Testis (tissue), 2 donors: ENCODE measurements at regions not wholly inside any gene's neighbourhood (a gene's known extent, or its start where the extent isn't known, plus 50 kb on each side); places are given as distances from the start of the nearest gene placed in this dataset.
"Not testable (repeated sequence)": the region's sequence is repeated elsewhere in the genome, so short reads cannot be mapped to it uniquely, and the experiment has no call there.

Experiments
- DNase-seq: peaks from one replicate; pipeline ENCODE4 v3.0.0-alpha.2; 2019
- H3K27ac ChIP-seq, 2 donors: fragments of 200-600 bp; sonication (generic); one replicate each; pipeline ENCODE4 v1.5.1; 2019
- H3K27me3 ChIP-seq: fragments of 200-600 bp; sonication (generic); one replicate; pipeline ENCODE4 v1.5.1; 2019
- H3K36me3 ChIP-seq: fragments of 200-600 bp; sonication (generic); one replicate; pipeline ENCODE4 v1.5.1; 2017; ENCODE audit warnings: low read depth; ENCODE audit errors: missing control alignments
- H3K4me1 ChIP-seq: fragments of 200-600 bp; sonication (generic); one replicate; pipeline ENCODE4 v1.5.1; 2019
- H3K4me3 ChIP-seq, 2 donors: fragments of 200-600 bp; sonication (generic); one replicate each; pipeline ENCODE4 v1.5.1; 2017 to 2019
- H3K9me3 ChIP-seq: fragments of 200-600 bp; sonication (generic); one replicate; pipeline ENCODE4 v1.5.1; 2017
- POLR2A ChIP-seq: fragments of 450-650 bp; IDR thresholded peaks from one replicate; pipeline ENCODE4 v1.6.1; 2017; ENCODE audit warnings: antibody characterized with exemption, mild to moderate bottlenecking, moderate library complexity
- WGBS, 2 donors: methylation state at CpG; one replicate each; pipeline ENCODE4 v1.1.5; 2018; 5-methylcytosine and 5-hydroxymethylcytosine counted together
- intact Hi-C: fragments of 100-400 bp; cut with DNase I; formaldehyde crosslinking; loops from one replicate; pipeline ENCODE4 v1.15.1; 2023; ENCODE audit warnings: low total_unique reads
- TF ChIP-seq, protein P1 (sequence below), 3 experiments: fragments of 450-650 bp in 2 of 3; fragments of 200-600 bp in 1 of 3; sonication (generic) in 1 of 3; IDR thresholded peaks; one replicate each; pipeline ENCODE4 v1.5.1; 2016 to 2019; ENCODE audit warnings: antibody characterized with exemption in 3 of 3, mild to moderate bottlenecking in 2 of 3, moderate library complexity in 1 of 3

DNA sequence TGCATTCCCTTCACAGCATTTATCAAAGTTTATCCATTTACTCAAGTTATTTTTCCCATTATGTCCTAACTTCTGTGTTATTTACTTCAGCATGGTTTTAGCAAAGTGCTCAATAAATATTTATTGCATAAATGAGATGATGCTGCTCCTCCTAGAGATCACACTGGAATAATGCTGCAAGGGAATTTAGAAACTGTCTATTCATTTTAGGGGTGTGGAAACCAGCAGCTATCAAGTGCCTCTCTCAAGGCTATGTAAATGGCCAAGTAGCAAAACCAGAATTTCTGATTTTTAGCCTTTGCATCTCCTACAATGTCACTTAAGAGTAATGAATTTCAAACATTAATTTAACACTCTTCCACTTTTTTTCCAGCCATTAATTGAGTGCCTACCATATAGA, 316.2 kb downstream of the COL12A1 start:
- intact Hi-C loops: no loop called here
- H3K9me3 ChIP-seq: no peaks in the 10 kb centered on the region
- no peak for TF ChIP-seq POLR2A
- TF ChIP-seq, protein P1, sequence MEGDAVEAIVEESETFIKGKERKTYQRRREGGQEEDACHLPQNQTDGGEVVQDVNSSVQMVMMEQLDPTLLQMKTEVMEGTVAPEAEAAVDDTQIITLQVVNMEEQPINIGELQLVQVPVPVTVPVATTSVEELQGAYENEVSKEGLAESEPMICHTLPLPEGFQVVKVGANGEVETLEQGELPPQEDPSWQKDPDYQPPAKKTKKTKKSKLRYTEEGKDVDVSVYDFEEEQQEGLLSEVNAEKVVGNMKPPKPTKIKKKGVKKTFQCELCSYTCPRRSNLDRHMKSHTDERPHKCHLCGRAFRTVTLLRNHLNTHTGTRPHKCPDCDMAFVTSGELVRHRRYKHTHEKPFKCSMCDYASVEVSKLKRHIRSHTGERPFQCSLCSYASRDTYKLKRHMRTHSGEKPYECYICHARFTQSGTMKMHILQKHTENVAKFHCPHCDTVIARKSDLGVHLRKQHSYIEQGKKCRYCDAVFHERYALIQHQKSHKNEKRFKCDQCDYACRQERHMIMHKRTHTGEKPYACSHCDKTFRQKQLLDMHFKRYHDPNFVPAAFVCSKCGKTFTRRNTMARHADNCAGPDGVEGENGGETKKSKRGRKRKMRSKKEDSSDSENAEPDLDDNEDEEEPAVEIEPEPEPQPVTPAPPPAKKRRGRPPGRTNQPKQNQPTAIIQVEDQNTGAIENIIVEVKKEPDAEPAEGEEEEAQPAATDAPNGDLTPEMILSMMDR (IDR thresholded peaks at IDR 0.05): no peak
- H3K36me3 ChIP-seq: no peaks in the 10 kb centered on the region
- H3K4me3 ChIP-seq: no peak overlapping the region
- no peaks in the 10 kb centered on the region for H3K4me1 ChIP-seq
- no peaks in the 10 kb centered on the region for H3K27me3 ChIP-seq
- H3K27ac ChIP-seq: no peak overlapping the region
- DNase-seq: no peak

DNA sequence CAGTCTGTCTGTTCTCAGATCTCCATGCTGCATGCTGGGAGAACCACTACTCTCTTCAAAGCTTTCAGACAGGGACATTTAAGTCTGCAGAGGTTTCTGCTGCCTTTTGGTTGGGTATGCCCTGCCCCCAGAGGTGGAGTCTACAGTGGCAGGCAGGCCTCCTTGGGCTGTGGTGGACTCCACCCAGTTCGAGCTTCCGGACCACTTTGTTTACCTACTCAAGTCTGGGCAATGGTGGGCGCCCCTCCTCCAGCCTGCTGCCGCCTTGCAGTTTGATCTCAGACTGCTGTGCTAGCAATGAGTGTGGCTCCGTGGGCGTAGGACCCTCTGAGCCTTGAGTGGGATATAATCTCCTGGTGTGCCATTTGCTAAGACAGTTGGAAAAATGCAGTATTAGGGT, 317.1 kb downstream of the COL12A1 start:
- DNase-seq, H3K27ac ChIP-seq, H3K27me3 ChIP-seq, H3K9me3 ChIP-seq, H3K4me3 ChIP-seq, intact Hi-C loops, H3K36me3 ChIP-seq, H3K4me1 ChIP-seq: not testable (repeated sequence)
- 90 to 91% methylated on average over 6 of the region's 6 CpGs for WGBS, 2 donors

DNA sequence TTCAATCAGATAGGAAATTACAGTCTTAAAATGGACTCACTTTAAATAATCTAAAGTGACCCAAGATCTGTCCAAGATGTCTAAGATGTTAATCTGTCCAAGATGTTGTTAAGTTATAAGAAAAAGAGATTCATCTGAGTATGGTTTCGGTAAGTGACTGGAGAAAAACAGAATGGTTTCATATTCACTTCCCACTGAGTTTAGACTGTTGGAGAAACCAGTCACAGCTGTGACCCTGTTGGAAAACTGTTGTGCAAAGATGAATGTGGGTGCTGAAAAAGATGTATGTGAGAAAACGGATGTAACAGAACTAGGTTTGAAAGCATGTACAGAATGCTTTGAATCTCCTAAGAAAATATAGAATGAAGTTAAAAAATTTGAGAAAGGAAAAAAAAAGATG, 325.9 kb downstream of the COL12A1 start:
- intact Hi-C loops: no loop called here
- H3K27ac ChIP-seq: no peak overlapping the region
- no peaks in the 10 kb centered on the region for H3K9me3 ChIP-seq
- H3K27me3 ChIP-seq: no peaks in the 10 kb centered on the region
- H3K4me3 ChIP-seq: no peak overlapping the region
- H3K36me3 ChIP-seq: no peaks in the 10 kb centered on the region
- 83 to 88% methylated on average over 2 of the region's 2 CpGs for WGBS, 2 donors
- no peak for DNase-seq
- TF ChIP-seq, protein P1 (IDR thresholded peaks at IDR 0.05): no peak
- TF ChIP-seq POLR2A: no peak
- no peaks in the 10 kb centered on the region for H3K4me1 ChIP-seq

DNA sequence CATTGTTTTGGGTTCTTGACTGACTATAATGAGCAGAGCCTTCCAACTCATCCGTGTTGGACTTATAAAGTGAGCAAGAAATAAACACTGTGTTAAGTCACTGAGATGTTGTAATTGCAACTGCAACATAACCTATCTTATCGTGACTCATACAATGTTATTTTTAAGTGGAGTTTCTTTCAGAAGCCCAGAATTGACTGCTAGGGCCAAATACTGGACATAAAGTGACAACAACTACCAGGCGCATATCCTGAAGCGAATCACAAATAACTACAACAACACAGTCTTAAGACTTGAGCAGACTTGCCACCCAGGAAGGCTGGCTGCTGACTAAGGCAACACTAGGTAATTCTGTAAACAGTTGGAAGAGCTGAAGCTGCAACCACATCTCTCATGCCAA, 326.6 kb downstream of the COL12A1 start:
- Histone ChIP-seq H3K27ac (no peak overlapping the region), H3K4me1 (peaks cover under 1% of the 10 kb centered on the region), H3K36me3 (no peaks in the 10 kb centered on the region)

DNA sequence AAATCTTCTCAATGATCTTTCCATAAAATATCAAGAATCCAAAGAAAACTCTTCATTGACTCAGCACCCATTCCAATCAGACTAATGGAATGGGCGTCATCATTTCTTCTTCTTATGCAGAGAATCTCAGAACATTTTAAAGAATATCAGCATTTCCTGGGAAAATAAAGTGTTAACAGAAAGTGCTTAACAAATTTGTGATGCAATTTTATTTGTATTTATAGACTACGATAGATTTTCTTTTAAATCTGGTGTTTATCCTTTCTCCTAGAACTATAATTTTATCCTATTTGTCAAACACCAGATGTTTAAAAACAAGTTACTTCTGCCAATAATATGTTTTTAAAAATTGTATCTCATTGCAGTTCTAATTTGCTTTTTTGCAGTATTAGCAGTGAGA, 330.7 kb downstream of the COL12A1 start:
- Histone ChIP-seq H3K4me3 (no peak overlapping the region), H3K36me3 (no peaks in the 10 kb centered on the region), H3K4me1 (peaks cover 5% of the 10 kb centered on the region), H3K9me3 (no peaks in the 10 kb centered on the region), H3K27ac (no peak overlapping the region), H3K27me3 (no peaks in the 10 kb centered on the region)
- 77 to 83% methylated on average over 2 of the region's 2 CpGs for WGBS, 2 donors
- TF ChIP-seq, protein P1 (IDR thresholded peaks at IDR 0.05): no peak
- TF ChIP-seq POLR2A: no peak
- no peak for DNase-seq
- intact Hi-C loops: no loop called here

More for the DNA sequence above, 326.6 kb downstream of the COL12A1 start:
- Histone ChIP-seq H3K9me3 (no peaks in the 10 kb centered on the region), H3K4me3 (no peak overlapping the region), H3K27me3 (no peaks in the 10 kb centered on the region)
- TF ChIP-seq POLR2A: no peak
- TF ChIP-seq, protein P1 (IDR thresholded peaks at IDR 0.05): no peak
- WGBS, 2 donors: 61 to 70% methylated on average over 4 of the region's 4 CpGs
- intact Hi-C loops: no loop called here
- no peak for DNase-seq
